T47D (cell line): ENCODE measurements at regions not wholly inside any gene's neighbourhood (a gene's known extent, or its start where the extent isn't known, plus 50 kb on each side); places are given as distances from the start of the nearest gene placed in this dataset.

ENCODE experiments used
- DNase-seq, 2 experiments: peaks; one replicate each; pipeline versions ENCODE4 v3.0.0 to v3.0.0-alpha.2; 2011 to 2012; ENCODE audit warnings: low read depth in 1 of 2, low spot score in 1 of 2
- JUND ChIP-seq: IDR thresholded peaks from 2 replicates; pipeline ENCODE4 v1.6.1; 2012; ENCODE audit warnings: low read depth
- in situ Hi-C: cut with HindIII; loops from 2 replicates; pipeline ENCODE4 v1.10.0; 2016; ENCODE audit warnings: low sequenced_read_pairs, low pct_unique_long_range_greater_than_20kb

- no peak for TF ChIP-seq JUND
- DNase-seq = no peak
- in situ Hi-C loops = no loop called here
Measured at GRCh38 chr22:34738661-34739400, 327.1 kb upstream of the ISX start.

- in situ Hi-C loops = no loop called here
- TF ChIP-seq JUND = no peak
- no peak for DNase-seq
Measured at GRCh38 chr22:34743110-34743751, 322.7 kb upstream of the ISX start.

GRCh38 chr22:34760276-34761008 lies 305.5 kb upstream of the ISX start:
- DNase-seq = no peak
- in situ Hi-C loops = no loop called here
- TF ChIP-seq JUND = no peak

GRCh38 chr22:34761111-34761510 lies 304.8 kb upstream of the ISX start:
- DNase-seq = no peak
- no peak for TF ChIP-seq JUND
- in situ Hi-C loops = no loop called here

GRCh38 chr22:34763496-34763895 lies 302.5 kb upstream of the ISX start:
- no peak for TF ChIP-seq JUND
- no peak for DNase-seq
- in situ Hi-C loops = no loop called here

- no peak for DNase-seq
- in situ Hi-C loops = no loop called here
- no peak for TF ChIP-seq JUND
Measured at GRCh38 chr22:34765115-34765514, 300.8 kb upstream of the ISX start.

- in situ Hi-C loops = no loop called here
- DNase-seq = no peak
- no peak for TF ChIP-seq JUND
Measured at GRCh38 chr22:34769361-34769760, 296.6 kb upstream of the ISX start.

- in situ Hi-C loops = no loop called here
- no peak for DNase-seq
- TF ChIP-seq JUND = no peak
Measured at GRCh38 chr22:34776817-34777216, 289.1 kb upstream of the ISX start.

GRCh38 chr22:34781681-34782080 lies 284.3 kb upstream of the ISX start:
- no peak for TF ChIP-seq JUND
- in situ Hi-C loops = no loop called here
- DNase-seq = no peak

GRCh38 chr22:34783436-34783835 lies 282.5 kb upstream of the ISX start:
- no peak for TF ChIP-seq JUND
- DNase-seq = no peak
- in situ Hi-C loops = no loop called here

GRCh38 chr22:34784056-34784455 lies 281.9 kb upstream of the ISX start:
- DNase-seq = no peak
- in situ Hi-C loops = no loop called here
- TF ChIP-seq JUND = no peak

- in situ Hi-C loops = no loop called here
- no peak for TF ChIP-seq JUND
- DNase-seq = no peak
Measured at GRCh38 chr22:34797826-34798225, 268.1 kb upstream of the ISX start.

- DNase-seq = no peak
- in situ Hi-C loops = no loop called here
- TF ChIP-seq JUND = no peak
Measured at GRCh38 chr22:34798605-34799004, 267.4 kb upstream of the ISX start.
